Renal cortex interstitium (tissue), 11 donors: ENCODE measurements at regions not wholly inside any gene's neighbourhood (a gene's known extent, or its start where the extent isn't known, plus 50 kb on each side); places are given as distances from the start of the nearest gene placed in this dataset.

Source experiments
- DNase-seq, 11 donors: peaks; one replicate each; pipeline ENCODE4 v3.0.0-alpha.2; 2013; ENCODE audit warnings: low read depth in 9 of 11, low spot score in 4 of 11; ENCODE audit errors: extremely low read depth in 1 of 11

DNA sequence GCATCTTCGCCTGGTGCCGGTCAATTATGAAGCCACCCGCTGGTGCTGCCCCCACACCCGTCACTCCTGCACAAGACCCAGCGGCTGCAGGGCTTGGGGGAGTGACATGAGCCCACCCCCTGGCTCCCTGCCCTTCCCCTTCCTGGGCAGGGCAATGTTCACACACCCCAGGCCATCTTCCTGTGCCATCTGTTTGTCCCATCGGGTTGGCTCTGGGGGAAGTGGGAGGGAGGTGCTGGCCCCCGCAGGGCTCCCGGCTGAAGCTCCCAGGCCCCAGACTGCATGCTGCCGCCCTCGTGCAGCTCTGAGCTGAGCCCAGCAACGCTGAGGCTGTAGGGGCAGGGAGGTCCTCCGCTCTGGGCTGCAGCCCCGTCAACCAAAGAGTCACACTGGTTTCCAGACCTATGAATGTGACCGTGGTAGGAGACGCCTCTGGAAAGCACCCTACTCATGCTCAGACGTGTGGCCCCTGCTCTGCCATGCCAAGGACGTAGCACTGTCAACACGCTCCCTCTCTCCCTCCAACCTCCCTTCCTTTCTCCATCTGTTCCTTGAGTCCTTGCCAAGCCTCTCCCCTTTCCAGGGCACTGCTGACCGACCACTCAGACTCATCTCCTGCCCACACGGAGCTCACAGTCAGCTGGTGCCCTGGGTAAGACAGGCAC is 140.4 kb downstream of the ENGASE start:
- no peak for DNase-seq

DNA sequence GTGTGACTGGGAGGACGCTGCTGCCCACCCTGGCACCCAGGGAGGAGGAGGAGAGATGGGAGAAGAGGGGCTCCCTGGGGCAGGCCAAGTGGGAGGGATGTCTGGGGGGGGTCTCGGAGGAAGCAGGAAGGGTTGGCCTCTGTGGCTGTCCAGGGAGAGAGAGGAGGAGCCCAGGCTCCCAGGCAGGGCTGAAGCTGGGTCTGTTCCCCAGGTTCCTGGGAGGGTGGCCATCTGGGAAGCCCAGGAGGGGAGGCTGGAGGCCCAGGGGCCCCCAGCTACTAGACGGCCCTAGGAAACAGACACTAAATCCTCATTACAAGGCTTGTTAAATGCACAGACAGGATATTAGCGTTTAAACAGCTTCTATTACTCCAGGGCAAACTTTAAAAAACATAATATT is 139.8 kb downstream of the ENGASE start:
- DNase-seq: no peak

DNA sequence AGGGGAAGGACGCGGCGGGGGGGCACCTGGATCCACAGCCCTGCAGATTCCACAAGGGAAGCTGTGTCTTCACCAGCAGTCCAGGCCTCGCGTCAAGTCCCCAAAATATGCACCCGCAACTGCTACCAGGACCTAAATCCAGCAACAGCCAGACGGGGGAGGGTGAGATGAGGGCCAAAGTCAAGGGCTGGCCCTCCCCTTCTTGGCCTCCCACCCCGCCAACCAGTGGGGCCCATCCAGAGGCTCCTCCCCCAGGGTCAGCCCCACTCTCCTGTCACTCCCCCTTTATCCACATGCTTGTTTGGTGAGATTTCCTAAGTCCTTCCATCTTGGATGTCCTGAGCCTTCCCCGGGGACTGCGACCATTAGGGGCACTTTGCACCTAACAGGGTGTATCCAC is 138.7 kb downstream of the ENGASE start:
- DNase-seq: no peak

DNA sequence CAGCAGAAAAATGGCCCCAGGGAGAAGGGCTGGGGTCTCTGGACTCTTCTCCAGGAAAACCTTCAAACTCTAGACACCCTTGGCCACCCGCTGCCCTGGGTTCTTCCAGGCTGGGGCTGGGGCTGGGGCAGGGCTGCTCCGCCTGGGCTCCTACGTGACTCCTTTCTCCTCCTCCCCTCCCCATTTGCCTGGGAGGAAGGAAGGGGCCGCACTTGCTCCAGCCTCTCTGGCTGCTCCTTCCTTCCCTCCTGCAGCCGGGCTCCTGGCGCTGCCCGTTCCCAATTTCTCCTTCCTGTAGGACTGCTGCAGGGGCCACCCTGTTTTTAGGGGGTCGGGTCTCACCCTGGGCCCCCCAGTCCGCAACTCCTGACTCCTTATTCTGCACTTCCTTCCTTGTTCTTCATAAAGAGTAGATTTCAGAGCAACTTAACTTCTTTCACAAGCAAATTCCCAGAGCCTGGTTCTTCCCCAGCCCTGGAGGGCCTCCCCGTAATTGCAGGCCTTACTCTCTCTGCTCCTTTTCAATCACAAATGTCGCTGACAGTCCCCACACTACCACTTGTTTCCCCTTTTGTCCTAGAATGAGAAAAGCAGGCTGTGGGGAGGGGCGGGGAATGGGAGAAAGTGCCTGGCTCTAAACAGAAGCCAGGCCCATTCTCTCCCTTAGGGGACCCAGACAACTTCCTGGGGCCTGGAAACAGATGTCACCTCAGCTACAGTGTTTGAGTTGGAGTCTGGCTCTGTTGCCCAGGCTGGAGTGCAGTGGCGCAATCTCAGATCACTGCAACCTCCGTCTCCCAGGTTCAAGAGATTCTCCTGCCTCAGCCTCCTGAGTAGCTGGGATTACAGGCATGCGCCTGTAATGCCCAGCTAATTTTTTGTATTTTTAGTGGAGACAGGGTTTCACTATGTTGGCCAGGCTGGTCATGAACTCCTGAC is 137.8 kb downstream of the ENGASE start:
- no peak for DNase-seq

DNA sequence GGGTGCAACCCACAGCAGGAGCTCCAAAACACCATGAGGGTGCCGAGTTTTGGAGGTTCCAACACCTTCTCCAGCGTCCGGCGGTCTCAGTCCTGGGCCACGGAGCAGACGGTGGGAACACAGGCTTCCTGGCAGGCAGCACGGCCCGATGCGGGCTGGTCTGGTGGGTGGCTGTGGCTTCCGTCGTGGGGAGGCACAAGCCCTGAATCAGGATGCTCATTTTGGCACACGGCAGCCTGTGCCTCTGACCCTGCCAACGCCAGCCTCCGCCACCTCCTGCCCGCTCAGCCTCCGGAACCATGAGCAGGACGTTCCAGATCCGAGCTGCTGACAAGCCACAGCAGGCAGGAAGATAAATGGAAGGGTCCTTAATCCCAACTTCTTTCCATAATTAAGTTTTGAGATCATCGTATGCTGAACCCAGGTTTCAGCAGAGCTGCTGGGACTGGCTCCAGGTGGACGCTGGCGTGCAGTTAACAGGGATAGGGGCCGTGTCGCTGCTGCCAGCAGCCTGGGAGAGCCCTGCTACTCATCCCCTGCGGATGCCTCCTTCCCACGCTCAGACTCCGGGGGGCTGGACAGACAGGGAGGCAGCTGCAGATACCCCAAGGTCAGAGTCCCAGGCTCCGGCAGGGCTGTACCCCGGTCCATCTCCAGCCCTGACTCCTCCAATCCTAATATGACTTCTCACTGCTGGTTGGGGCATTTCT is 136.6 kb downstream of the ENGASE start:
- no peak for DNase-seq

DNA sequence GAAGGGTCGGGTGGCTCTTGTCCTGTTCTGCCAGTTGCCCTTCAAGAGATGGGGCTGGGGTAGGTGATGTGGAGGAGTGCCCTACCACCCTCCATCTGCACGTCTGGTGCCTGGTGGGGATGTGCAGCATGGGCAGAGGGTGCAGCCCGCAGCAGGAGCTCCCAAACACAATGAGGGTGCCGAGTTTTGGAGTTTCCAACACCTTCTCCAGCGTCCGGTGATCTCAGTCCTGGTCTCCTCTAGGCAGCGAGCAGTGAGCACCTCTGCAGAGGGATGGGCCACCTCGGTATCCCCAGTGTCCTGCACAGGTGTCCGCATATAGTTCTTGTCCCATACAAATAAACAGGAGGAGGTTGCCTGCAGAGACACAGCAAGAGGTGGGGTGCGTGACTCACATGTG is 136.0 kb downstream of the ENGASE start:
- no peak for DNase-seq

DNA sequence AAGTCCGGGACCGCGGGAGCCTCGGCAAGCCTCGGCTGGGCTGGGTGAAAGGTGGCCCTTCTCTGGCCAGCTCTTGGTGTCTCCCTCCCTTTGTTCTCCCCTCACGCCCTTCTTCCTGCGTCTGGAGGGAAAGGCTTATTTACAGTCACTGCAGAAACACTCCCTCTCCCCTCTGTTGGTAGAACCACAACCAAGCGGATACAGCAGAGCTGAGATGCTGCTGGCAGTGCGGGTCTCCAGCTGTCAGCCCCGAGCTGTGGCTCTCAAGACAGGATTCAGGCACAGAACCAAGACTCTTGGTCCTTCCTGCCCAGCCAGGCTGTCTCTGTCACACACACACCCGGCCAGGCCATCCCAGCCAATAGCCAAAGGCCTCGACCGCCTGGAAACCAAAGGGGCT is 133.3 kb downstream of the ENGASE start:
- no peak for DNase-seq

GRCh38 chr17:79205688-79206205 is 131.1 kb downstream of the ENGASE start:
- DNase-seq: no peak

DNA sequence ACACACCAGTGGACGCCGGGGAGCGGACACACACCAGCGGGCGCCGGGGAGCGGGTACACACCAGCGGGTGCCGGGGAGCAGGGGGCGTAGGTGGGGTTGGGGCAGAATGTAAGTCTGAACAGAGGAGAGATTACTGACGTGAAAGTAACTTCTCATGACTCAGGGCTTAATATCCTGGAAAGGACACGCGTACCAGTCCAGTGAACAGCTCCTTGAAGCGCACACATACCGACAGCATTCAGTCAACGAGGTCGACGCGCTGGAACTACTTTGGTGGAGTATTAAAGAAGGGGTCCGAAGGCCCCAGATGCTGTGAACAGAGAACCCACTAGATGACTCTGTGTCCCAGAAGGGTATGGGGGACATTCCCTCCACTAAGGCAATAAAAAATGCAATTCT is 129.6 kb downstream of the ENGASE start:
- DNase-seq: no peak

DNA sequence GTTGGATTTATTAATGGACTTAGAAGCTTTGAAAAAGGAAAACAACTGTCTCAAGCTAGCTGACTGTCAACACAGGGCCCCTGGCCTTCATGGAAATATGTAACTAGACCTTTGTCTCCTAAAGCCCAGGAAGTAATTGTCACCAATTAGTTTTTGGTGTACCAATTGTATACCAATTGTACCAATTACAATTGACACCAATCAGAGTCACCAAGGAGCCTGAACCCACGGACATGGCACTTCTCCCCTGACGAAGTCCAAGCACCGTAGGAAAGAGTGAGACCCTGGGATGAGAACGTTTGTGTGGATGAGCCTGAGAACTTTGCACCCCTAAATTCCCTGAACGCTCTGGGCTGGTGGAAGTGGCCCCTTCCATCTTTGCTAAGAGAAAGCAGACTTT is 129.0 kb downstream of the ENGASE start:
- DNase-seq: no peak

DNA sequence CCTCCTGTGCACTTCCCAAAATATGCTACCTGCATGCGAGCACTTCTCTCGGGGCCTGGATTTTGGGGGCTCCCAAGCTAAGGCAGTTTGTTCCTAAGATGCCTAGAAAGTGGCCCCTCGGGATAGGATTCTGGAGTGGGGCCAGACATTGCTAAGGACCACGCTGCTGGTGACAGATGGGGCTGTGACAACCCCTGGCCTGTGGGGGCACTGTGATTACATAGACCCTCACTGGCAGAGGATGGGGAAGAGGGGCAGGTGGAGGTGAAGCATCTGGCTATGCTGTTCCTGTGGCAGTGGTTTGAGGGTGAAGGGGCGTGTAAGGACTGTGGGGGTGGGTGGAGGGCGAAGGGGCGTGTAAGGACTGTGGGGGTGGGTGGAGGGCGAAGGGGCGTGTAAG is 128.4 kb downstream of the ENGASE start:
- no peak for DNase-seq

- DNase-seq: no peak
These were observed 127.9 kb downstream of the ENGASE start for GRCh38 chr17:79202480-79202879.

- no peak for DNase-seq
These were observed 127.1 kb downstream of the ENGASE start for GRCh38 chr17:79201536-79202227.

DNA sequence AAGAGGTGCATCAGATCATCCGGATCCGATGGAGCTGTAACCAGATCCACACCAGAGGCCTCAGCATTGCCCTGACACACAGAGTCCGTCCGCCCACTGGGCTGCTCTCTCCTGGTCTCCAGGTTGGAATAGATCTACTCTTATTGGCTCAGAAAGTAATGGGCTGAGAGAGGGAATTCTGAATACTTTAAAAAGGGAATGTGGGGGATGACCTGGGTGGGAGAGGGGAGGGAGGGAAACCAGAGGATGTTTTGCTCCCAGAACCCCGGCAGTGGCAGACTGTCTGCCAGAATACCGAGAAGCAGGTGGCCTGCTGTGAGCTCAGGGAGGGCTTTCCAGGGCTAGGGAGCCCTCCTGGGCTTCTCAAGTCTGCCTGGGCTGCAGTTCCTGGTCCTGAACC is 126.5 kb downstream of the ENGASE start:
- DNase-seq: no peak

DNA sequence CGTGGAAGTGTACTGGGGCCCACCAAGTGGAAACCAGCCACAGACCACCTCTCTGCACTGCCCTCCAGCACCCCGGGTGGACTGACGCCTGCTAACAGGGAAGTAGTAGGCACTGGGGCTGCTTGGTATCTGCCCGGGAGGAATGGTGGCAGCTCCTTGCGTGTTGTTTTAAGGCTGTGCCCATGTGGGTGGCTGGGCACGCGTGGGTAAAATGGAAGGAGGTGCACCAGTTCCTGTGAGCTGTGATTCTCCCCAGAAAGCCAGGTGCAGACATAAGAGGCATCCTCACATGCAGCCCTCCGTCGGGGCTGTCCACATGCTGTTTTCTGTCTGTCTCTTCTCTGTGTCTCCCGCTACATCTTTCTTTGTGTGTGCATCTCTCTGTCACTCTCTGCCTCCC is 122.3 kb downstream of the ENGASE start:
- no peak for DNase-seq

GRCh38 chr17:79192503-79193351 is 118.1 kb downstream of the ENGASE start:
- DNase-seq: peak; percentile 44 to 75 (median 57)

DNA sequence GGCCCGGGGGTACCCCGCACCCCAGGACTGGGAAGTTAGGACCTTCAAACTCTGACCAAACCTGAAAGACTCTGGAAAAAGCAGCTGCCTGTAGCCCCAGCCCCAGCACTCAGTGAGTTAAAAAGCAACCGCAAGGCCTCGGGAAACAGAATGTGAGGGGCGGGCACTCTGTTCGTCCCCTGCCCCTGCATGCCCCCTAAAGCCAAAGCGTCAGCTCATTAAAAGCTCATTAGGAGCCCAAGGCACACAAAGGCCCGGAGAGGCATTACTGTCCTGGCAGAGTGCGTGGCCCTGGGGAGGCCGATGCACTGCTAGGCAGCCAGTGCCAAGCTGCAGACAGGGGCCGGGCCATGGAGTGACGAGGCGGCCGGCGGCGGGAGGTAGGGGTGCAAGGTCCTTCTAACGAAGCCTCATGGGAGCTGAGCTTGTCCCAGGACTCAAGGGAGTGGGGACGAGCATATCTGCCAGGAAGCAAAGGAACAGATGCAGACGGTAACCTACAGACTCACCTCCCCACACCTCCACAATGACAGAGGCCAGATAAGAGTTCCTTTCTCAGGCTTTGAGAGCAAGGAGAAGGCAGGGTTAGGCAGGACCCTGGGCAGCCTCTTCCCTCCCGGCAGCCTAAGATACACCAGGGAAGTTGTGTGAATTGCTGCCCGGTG is 116.8 kb downstream of the ENGASE start:
- no peak for DNase-seq

DNA sequence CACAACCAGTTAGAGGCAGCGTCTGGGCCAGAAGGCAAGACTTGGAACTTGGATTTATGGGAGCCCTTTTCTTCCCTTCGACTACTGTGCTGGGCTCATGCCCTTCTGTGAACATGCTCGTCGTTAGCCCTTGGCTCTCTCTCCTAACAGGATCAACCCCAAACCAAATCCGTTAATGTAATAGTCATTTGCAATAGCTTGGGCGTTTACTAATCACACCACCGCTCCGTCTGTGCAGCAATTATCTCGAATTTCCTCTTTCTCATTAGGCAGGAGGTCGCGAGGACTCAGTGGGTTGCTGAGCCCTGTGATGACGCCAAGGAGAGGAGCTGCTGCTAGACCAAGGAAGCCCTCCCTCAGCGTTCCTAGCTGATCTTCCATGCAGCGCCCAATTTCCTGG is 114.7 kb downstream of the ENGASE start:
- no peak for DNase-seq
